Tongue (tissue), 1 donor: ENCODE measurements at regions not wholly inside any gene's neighbourhood (a gene's known extent, or its start where the extent isn't known, plus 50 kb on each side); places are given as distances from the start of the nearest gene placed in this dataset.
"Not testable (repeated sequence)": the region's sequence is repeated elsewhere in the genome, so short reads cannot be mapped to it uniquely, and the experiment has no call there.

Source experiments
- DNase-seq: peaks from one replicate; pipeline ENCODE4 v3.0.0-alpha.2; 2015

- DNase-seq: no peak
Observed at GRCh38 chr5:75948438-75948837, 134.7 kb upstream of the SV2C start.

- no peak for DNase-seq
Observed at GRCh38 chr5:75940418-75940817, 142.8 kb upstream of the SV2C start.

GRCh38 chr5:75935572-75935971 is 147.6 kb upstream of the SV2C start:
- no peak for DNase-seq

GRCh38 chr5:75933489-75933888 is 149.7 kb upstream of the SV2C start:
- DNase-seq: peak; percentile 7

GRCh38 chr5:75931175-75931574 is 152.0 kb upstream of the SV2C start:
- no peak for DNase-seq

GRCh38 chr5:75928992-75929391 is 154.2 kb upstream of the SV2C start:
- no peak for DNase-seq

GRCh38 chr5:75922480-75922879 is 160.7 kb upstream of the SV2C start:
- no peak for DNase-seq

GRCh38 chr5:75921011-75921410 is 162.2 kb upstream of the SV2C start:
- DNase-seq: no peak

- DNase-seq: no peak
Observed at GRCh38 chr5:75916144-75916543, 167.0 kb upstream of the SV2C start.

- DNase-seq: no peak
Observed at GRCh38 chr5:75909223-75909622, 174.0 kb upstream of the SV2C start.

GRCh38 chr5:75907651-75908050 is 175.5 kb upstream of the SV2C start:
- no peak for DNase-seq

GRCh38 chr5:75894482-75894881 is 177.2 kb upstream of the POC5 start:
- DNase-seq: no peak

GRCh38 chr5:75891736-75892135 is 174.5 kb upstream of the POC5 start:
- no peak for DNase-seq

- no peak for DNase-seq
Observed at GRCh38 chr5:75891020-75891419, 173.8 kb upstream of the POC5 start.

- no peak for DNase-seq
Observed at GRCh38 chr5:75890546-75890945, 173.3 kb upstream of the POC5 start.

GRCh38 chr5:75886706-75887105 is 169.5 kb upstream of the POC5 start:
- DNase-seq: no peak

GRCh38 chr5:75885849-75886596 is 168.8 kb upstream of the POC5 start:
- peak; percentile 24 for DNase-seq

GRCh38 chr5:75885321-75885720 is 168.1 kb upstream of the POC5 start:
- DNase-seq: no peak

- DNase-seq: no peak
Observed at GRCh38 chr5:75869891-75870290, 152.7 kb upstream of the POC5 start.

GRCh38 chr5:75862872-75863271 is 145.6 kb upstream of the POC5 start:
- no peak for DNase-seq

- DNase-seq: not testable (repeated sequence)
Observed at GRCh38 chr5:75859621-75860020, 142.4 kb upstream of the POC5 start.

GRCh38 chr5:75856056-75856455 is 138.8 kb upstream of the POC5 start:
- DNase-seq: no peak

GRCh38 chr5:75848077-75848476 is 130.8 kb upstream of the POC5 start:
- DNase-seq: no peak

GRCh38 chr5:75847561-75848021 is 130.4 kb upstream of the POC5 start:
- no peak for DNase-seq

GRCh38 chr5:75844301-75844700 is 127.1 kb upstream of the POC5 start:
- no peak for DNase-seq
